ENCODE measurements at regions not wholly inside any gene's neighbourhood (a gene's known extent, or its start where the extent isn't known, plus 50 kb on each side); places are given as distances from the start of the nearest gene placed in this dataset.

GRCh38 chr1:169005776-169006175 lies 100.7 kb upstream of the ATP1B1 start:
- ATAC-seq: no peak
- TF ChIP-seq PATZ1 (CRISPR knock-in tag; IDR thresholded peaks at IDR 0.05; ENCODE audit: borderline replicate concordance) (no peak), CREB5 (CRISPR knock-in tag; IDR thresholded peaks at IDR 0.05; ENCODE audit: low read depth) (no peak), ZNF70 (CRISPR knock-in tag; IDR thresholded peaks at IDR 0.05) (no peak), ZNF565 (CRISPR knock-in tag; conservative IDR thresholded peaks at IDR 0.05; ENCODE audit: low read depth) (no peak), ARNTL (CRISPR knock-in tag; IDR thresholded peaks at IDR 0.05; ENCODE audit: borderline replicate concordance, low read depth) (no peak), ESRRG (CRISPR knock-in tag; IDR thresholded peaks at IDR 0.05) (no peak), TSHZ2 (CRISPR knock-in tag; IDR thresholded peaks at IDR 0.05) (no peak), CSRNP3 (CRISPR knock-in tag; IDR thresholded peaks at IDR 0.05) (no peak), PPARA (CRISPR knock-in tag; IDR thresholded peaks at IDR 0.05; ENCODE audit: borderline replicate concordance) (no peak), GLIS3 (CRISPR knock-in tag; IDR thresholded peaks at IDR 0.05) (no peak), ZC3H10 (CRISPR knock-in tag; IDR thresholded peaks at IDR 0.05) (no peak), SNAI2 (CRISPR knock-in tag; IDR thresholded peaks at IDR 0.05) (no peak), POU6F1 (CRISPR knock-in tag; IDR thresholded peaks at IDR 0.05; ENCODE audit: borderline replicate concordance, low read depth) (no peak), ZNF8 (CRISPR knock-in tag; IDR thresholded peaks at IDR 0.05) (no peak), CSDC2 (CRISPR knock-in tag; IDR thresholded peaks at IDR 0.05) (no peak)

- no peak for TF ChIP-seq CSDC2 (CRISPR knock-in tag; IDR thresholded peaks at IDR 0.05)
- no peak for TF ChIP-seq ZFP3 (CRISPR knock-in tag; IDR thresholded peaks at IDR 0.05)
- TF ChIP-seq CREB5 (CRISPR knock-in tag; IDR thresholded peaks at IDR 0.05; ENCODE audit: low read depth): no peak
- no peak for TF ChIP-seq TCF4 (CRISPR knock-in tag; IDR thresholded peaks at IDR 0.05; ENCODE audit: borderline replicate concordance)
- TF ChIP-seq BACH2 (CRISPR knock-in tag; IDR thresholded peaks at IDR 0.05; ENCODE audit: borderline replicate concordance): no peak
- no peak for TF ChIP-seq POU6F1 (CRISPR knock-in tag; IDR thresholded peaks at IDR 0.05; ENCODE audit: borderline replicate concordance, low read depth)
- TF ChIP-seq TSHZ2 (CRISPR knock-in tag; IDR thresholded peaks at IDR 0.05): no peak
- TF ChIP-seq ZNF8 (CRISPR knock-in tag; IDR thresholded peaks at IDR 0.05): no peak
- TF ChIP-seq OSR1 (CRISPR knock-in tag; IDR thresholded peaks at IDR 0.05): no peak
- TF ChIP-seq PPARA (CRISPR knock-in tag; IDR thresholded peaks at IDR 0.05; ENCODE audit: borderline replicate concordance): no peak
- TF ChIP-seq ZNF70 (CRISPR knock-in tag; IDR thresholded peaks at IDR 0.05): no peak
- TF ChIP-seq PATZ1 (CRISPR knock-in tag; IDR thresholded peaks at IDR 0.05; ENCODE audit: borderline replicate concordance): no peak
- no peak for TF ChIP-seq ISL1 (CRISPR knock-in tag; IDR thresholded peaks at IDR 0.05)
- no peak for TF ChIP-seq ESRRG (CRISPR knock-in tag; IDR thresholded peaks at IDR 0.05)
- no peak for TF ChIP-seq TOX (CRISPR knock-in tag; IDR thresholded peaks at IDR 0.05; ENCODE audit: borderline replicate concordance)
- no peak for TF ChIP-seq GLIS3 (CRISPR knock-in tag; IDR thresholded peaks at IDR 0.05)
Measured at GRCh38 chr1:169009666-169010065, 96.8 kb upstream of the ATP1B1 start.

More at GRCh38 chr1:169009666-169010065, 96.8 kb upstream of the ATP1B1 start:
- ATAC-seq: no peak
